HL-60/S4 treated with retinoic acid at 250 ng/mL for 4 days and 3 days (cell line): ENCODE measurements at regions not wholly inside any gene's neighbourhood (a gene's known extent, or its start where the extent isn't known, plus 50 kb on each side); places are given as distances from the start of the nearest gene placed in this dataset.
"Not testable (repeated sequence)": the region's sequence is repeated elsewhere in the genome, so short reads cannot be mapped to it uniquely, and the experiment has no call there.

ENCODE experiments used
- in situ Hi-C: fragments of 300-500 bp; cut with MboI; formaldehyde crosslinking; loops from 2 replicates; pipeline ENCODE4 v1.7.0; 2022; ENCODE audit warnings: low sequenced_read_pairs

- in situ Hi-C loops = no loop called here
Measured at GRCh38 chr21:35311985-35312384, 262.9 kb upstream of the RUNX1 start.

- in situ Hi-C loops = no loop called here
Measured at GRCh38 chr21:35309316-35309715, 260.2 kb upstream of the RUNX1 start.

- in situ Hi-C loops = no loop called here
Measured at GRCh38 chr21:35303085-35303484, 254.0 kb upstream of the RUNX1 start.

DNA sequence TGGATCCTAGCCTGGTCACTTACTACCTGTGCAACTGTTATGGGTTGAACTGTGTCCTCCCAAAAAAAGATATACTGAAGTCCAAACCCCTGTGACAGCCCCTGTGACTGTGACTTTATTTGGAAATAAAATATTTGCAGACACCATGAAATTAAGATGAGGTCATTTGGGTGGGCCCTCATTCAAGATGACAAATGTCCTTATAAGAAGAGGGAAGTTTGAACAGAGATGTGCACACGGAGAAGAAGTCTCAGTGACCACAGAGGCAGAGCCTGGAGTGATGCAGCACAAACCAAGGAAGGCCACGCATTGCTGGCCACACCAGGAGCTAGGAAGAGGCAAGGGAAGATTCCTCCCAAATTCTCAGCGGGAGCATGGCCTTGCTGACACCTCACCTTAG, 249.7 kb upstream of the RUNX1 start:
- in situ Hi-C loops = no loop called here

- in situ Hi-C loops = no loop called here
Measured at GRCh38 chr21:35297665-35298064, 248.6 kb upstream of the RUNX1 start.

- in situ Hi-C loops = no loop called here
Measured at GRCh38 chr21:35294231-35294898, 245.3 kb upstream of the RUNX1 start.

DNA sequence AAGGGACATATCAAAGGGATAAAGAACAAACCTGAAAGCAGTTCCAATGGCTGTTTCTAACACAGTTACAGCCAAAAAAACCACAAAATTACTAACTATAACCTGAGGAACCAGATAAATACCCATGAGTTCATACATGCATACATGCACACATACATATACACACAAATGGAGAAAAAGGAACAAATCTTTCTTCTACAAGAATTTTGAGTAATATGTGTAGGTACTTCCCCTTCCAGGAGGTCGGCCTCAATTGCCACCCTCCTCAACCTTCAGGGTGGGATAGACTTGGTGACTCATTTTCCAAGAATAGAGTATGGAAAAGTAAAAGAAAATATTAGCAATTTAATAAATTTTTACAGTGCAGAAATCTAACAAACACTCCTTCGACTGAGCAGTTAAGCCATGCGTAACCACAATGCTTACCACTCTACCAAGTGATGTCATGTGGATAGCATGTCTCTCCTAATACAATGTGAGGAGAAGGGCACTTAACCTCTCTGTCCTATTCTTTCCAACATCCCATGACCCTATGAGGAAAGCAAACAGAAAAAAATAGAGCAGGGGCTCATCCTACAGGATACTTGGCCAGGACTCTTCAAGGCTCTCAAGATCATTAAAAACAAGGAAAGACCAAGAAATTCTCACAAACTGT, 243.0 kb upstream of the RUNX1 start:
- in situ Hi-C loops = no loop called here

DNA sequence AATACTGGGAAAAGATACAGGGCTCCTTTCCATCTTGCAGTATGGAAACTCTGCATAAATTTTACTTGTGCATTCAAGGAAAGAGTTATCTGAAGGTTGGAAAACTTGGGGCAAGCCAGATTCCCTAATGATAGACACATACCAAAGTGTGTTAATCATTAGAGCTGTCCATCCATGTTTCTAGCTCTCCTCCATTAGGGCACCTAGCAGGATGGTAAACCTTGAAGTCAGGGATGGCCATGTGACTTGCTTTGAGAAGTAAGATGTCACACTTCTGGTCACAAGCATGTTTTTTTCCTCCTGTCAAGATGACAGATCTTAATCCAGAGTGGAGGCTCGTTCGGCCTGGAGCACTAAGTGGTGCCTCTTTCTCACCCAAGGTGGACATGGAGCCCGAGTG, 241.9 kb upstream of the RUNX1 start:
- in situ Hi-C loops = no loop called here

GRCh38 chr21:35288238-35288637, 239.1 kb upstream of the RUNX1 start:
- in situ Hi-C loops = no loop called here

DNA sequence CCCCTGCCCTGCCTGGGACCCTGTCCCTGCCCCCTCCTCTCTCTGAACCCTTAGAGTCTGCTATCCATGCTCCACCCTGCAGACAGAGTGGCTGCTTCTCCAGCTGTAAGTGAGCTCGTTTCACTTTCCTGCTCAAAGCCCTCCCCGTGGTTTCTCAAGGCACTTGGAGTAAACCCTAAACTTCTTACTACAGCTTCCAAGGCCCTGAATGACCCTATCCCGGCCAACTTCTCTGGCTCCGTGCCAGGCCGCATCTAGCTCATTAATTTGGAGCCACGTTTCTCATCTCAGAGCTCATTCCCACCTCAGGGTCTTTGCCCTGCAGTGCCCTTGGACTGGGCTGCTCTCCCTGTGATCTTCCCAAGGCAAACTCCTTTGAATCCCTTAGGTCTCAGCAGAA, 235.1 kb upstream of the RUNX1 start:
- in situ Hi-C loops = no loop called here

GRCh38 chr21:35282944-35283343, 233.8 kb upstream of the RUNX1 start:
- in situ Hi-C loops = no loop called here

DNA sequence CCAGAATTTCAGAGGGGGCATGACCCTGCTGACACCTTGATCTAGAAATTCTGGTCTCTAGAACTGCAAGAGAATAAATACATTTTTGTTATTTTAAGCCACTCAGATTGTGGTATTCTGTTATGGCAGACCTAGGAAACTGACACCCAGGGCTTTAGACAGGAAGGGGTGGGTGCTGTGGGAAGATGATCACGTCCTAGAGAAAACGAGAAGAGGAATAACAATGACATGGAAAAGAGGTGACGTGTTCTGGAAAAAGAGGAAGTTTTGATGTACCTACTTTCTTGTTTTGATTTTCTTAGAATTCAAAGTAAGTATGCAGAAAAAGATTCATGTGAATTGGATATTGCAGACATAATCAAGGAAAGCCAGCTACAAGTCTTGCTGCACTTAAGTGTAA, 232.9 kb upstream of the RUNX1 start:
- in situ Hi-C loops = no loop called here

DNA sequence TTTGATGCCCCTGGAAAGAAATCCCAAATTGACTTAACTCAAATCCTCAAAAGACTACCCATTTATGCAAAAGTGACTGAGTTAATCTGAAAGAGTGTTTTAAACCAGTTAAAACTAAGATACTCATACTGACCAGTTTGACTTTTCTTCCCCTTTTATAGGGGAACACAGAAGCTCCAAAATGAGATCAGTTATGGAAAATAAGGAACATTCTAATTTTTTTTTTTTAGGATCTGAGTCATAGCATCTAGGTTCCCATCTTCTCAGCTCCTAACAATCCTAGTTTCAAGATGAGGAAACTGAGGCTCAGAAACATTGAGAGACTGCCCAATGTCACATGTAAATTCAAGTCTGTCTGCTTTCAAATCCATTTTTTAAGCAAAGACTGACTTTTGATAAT, 231.1 kb upstream of the RUNX1 start:
- in situ Hi-C loops = no loop called here

DNA sequence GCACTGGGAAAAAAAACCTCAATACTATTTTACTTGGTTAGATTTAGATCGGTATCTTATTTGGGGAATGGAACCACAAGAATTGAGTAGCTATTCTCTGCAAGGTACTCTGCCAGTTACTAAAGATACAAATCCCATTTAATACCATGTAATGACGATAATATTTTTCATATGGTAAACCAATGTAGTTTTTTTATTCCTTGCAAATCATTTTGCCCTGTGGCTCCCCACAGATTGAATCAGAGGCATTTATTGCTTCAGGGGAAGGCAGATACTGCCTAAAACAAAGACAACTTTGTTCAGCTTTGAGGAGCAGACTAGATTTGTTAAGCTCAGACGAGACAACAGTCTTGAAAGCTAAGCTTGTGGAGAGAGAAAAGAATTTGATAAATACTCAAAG, 226.7 kb upstream of the RUNX1 start:
- in situ Hi-C loops = no loop called here

- in situ Hi-C loops = no loop called here
Measured at GRCh38 chr21:35274923-35275322, 225.8 kb upstream of the RUNX1 start.

DNA sequence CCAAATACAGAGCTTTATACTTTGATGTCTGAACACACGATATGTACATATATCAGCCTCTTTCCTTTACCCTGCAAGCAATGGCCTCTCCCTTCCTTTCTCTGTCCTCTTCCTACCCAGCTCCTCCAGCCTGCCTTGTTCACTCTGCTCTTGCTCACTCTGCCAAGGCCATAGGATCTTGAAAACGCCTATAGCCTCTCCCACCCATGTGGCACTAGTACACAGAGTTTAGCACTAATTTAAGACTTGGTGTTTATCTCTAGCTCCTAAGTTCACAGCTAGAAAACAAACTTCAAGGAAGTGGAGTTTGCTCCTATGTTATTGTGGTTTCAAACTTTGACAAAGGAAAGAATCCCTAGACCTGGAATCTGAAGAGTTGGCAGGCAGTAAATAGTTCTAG, 225.0 kb upstream of the RUNX1 start:
- in situ Hi-C loops = no loop called here

GRCh38 chr21:35273333-35273732, 224.2 kb upstream of the RUNX1 start:
- in situ Hi-C loops = no loop called here

GRCh38 chr21:35271344-35272118, 222.4 kb upstream of the RUNX1 start:
- in situ Hi-C loops = not testable (repeated sequence)

DNA sequence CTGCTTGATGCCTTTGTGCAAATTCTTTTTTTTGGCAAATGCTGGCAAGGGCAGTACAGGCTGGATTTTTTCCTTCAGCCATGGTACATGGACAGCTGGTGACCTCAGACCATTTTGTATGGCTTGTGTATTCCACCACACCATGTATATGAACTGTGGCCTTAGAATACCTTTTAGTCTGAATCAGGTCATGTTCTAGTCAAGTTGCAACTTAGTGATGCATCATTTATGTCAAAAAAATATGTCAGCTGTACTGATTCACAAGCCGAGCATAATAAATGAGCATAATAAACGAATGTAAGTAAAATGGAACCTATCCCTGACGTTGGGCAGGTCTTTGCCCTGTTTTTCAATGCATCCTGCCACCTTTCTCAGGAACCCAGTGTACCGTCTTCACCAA, 219.7 kb upstream of the RUNX1 start:
- in situ Hi-C loops = no loop called here

DNA sequence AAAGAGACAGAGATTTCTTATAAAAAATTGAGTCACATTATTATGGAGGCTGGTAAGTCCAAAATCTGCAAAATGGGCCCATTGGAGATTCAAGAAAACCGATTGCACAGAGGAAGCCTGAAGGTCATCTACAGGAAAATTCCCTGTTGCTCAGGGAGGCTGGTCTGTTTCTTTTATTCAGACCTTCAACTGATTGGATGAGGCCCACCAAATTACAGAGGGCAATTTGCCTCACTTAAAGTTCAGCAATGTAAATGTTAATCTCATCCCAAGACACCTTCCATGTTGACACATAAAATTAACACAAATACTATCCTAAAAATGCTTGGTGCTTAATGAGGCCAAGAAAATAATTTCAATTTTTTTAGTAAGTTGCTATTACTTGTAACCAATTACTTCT, 219.2 kb upstream of the RUNX1 start:
- in situ Hi-C loops = no loop called here

- in situ Hi-C loops = no loop called here
Measured at GRCh38 chr21:35266546-35266945, 217.4 kb upstream of the RUNX1 start.
